GM23338 (cell line): ENCODE measurements at regions not wholly inside any gene's neighbourhood (a gene's known extent, or its start where the extent isn't known, plus 50 kb on each side); places are given as distances from the start of the nearest gene placed in this dataset.

Source experiments
- ATAC-seq: fragments of 200-7000 bp; cut with Tn5 transposase; 3 replicates; pipeline ENCODE4 v1.9.1; 2020
- DNase-seq: peaks from one replicate; pipeline ENCODE4 v3.0.0-alpha.2; 2015; ENCODE audit warnings: low spot score
- H2AFZ ChIP-seq: fragments of 200-600 bp; sonication (generic); 2 replicates; pipeline ENCODE4 v1.8.0; 2016; ENCODE audit warnings: antibody characterized with exemption, mild to moderate bottlenecking, moderate library complexity
- H3F3A ChIP-seq: fragments of 200-600 bp; sonication (generic); replicated peaks from 2 replicates; pipeline ENCODE4 v1.8.0; 2017; ENCODE audit warnings: antibody characterized with exemption, mixed run types, low read depth
- H3K27ac ChIP-seq: fragments of 200-600 bp; sonication (generic); 2 replicates; pipeline ENCODE4 v1.6.1; 2016; ENCODE audit warnings: low read depth
- H3K27me3 ChIP-seq: fragments of 200-600 bp; sonication (generic); 2 replicates; pipeline ENCODE4 v1.8.0; 2016; ENCODE audit warnings: mild to moderate bottlenecking, mixed run types, moderate library complexity; ENCODE audit not compliant: insufficient read depth
- H3K36me3 ChIP-seq: fragments of 200-600 bp; sonication (generic); 2 replicates; pipeline ENCODE4 v1.8.0; 2016; ENCODE audit warnings: mild to moderate bottlenecking; ENCODE audit not compliant: insufficient read depth
- H3K4me1 ChIP-seq: fragments of 200-600 bp; sonication (generic); 2 replicates; pipeline ENCODE4 v1.8.0; 2016; ENCODE audit warnings: mild to moderate bottlenecking, moderate library complexity; ENCODE audit not compliant: insufficient read depth
- H3K4me2 ChIP-seq: fragments of 200-600 bp; sonication (generic); 2 replicates; pipeline ENCODE4 v1.7.1; 2017; ENCODE audit warnings: mixed run types
- H3K4me3 ChIP-seq: fragments of 200-600 bp; sonication (generic); 2 replicates; pipeline ENCODE4 v1.6.1; 2016; ENCODE audit warnings: mixed run types
- H3K79me2 ChIP-seq: fragments of 200-600 bp; sonication (generic); replicated peaks from 2 replicates; pipeline ENCODE4 v1.8.0; 2017; ENCODE audit warnings: mild to moderate bottlenecking; ENCODE audit not compliant: insufficient read depth
- H3K9me2 ChIP-seq: fragments of 200-600 bp; sonication (generic); 2 replicates; pipeline ENCODE4 v1.8.0; 2017; ENCODE audit not compliant: insufficient read depth
- H4K20me1 ChIP-seq: fragments of 200-600 bp; sonication (generic); replicated peaks from 2 replicates; pipeline ENCODE4 v1.8.0; 2017; ENCODE audit warnings: mild to moderate bottlenecking; ENCODE audit not compliant: insufficient read depth
- H3K27ac Mint-ChIP-seq: 2 replicates; pipeline ENCODE4 v1.8.0; 2020; ENCODE audit warnings: inconsistent platforms, mild to moderate bottlenecking, moderate library complexity, mixed read lengths
- H3K27me3 Mint-ChIP-seq: 3 replicates; pipeline ENCODE4 v1.8.0; 2022; ENCODE audit warnings: low read depth, mild to moderate bottlenecking, moderate library complexity, mixed read lengths, inconsistent platforms; ENCODE audit not compliant: insufficient read depth, poor library complexity
- H3K36me3 Mint-ChIP-seq: 3 replicates; pipeline ENCODE4 v1.8.0; 2021; ENCODE audit warnings: low read depth, mild to moderate bottlenecking, inconsistent platforms, moderate library complexity, mixed read lengths
- H3K4me1 Mint-ChIP-seq: 3 replicates; pipeline ENCODE4 v1.8.0; 2020; ENCODE audit warnings: mild to moderate bottlenecking, inconsistent platforms, mixed read lengths
- H3K4me3 Mint-ChIP-seq: 3 replicates; pipeline ENCODE4 v1.8.0; 2021; ENCODE audit warnings: moderate library complexity, mild to moderate bottlenecking, inconsistent platforms, mixed read lengths
- H3K9me3 Mint-ChIP-seq: 3 replicates; pipeline ENCODE4 v1.8.0; 2020; ENCODE audit warnings: moderate library complexity, mild to moderate bottlenecking, inconsistent platforms, mixed read lengths
- CREB1 ChIP-seq: fragments of 250-450 bp; sonication (Bioruptor Pico); IDR thresholded peaks from 2 replicates; pipeline ENCODE4 v1.5.0; 2020; ENCODE audit warnings: low read depth, mild to moderate bottlenecking, moderate library complexity
- NANOG ChIP-seq: IDR thresholded peaks from 2 replicates; pipeline ENCODE4 v1.6.1; 2016; ENCODE audit warnings: antibody characterized with exemption, borderline replicate concordance
- POLR2AphosphoS5 ChIP-seq: IDR thresholded peaks from 2 replicates; pipeline ENCODE4 v1.6.1; 2016; ENCODE audit warnings: antibody characterized with exemption, low read depth
- REST ChIP-seq: IDR thresholded peaks from one replicate; pipeline ENCODE4 v1.6.1; 2018; ENCODE audit warnings: antibody characterized with exemption; ENCODE audit not compliant: unreplicated experiment
- ZNF114 ChIP-seq: fragments of 250-450 bp; sonication (Bioruptor Pico); IDR thresholded peaks from 2 replicates; pipeline ENCODE4 v1.5.0; 2020; ENCODE audit warnings: mild to moderate bottlenecking, moderate library complexity
- ZNF462 ChIP-seq: fragments of 250-450 bp; sonication (Bioruptor Pico); IDR thresholded peaks from 2 replicates; pipeline ENCODE4 v1.5.0; 2020; ENCODE audit warnings: mild to moderate bottlenecking, moderate library complexity
- TF ChIP-seq, protein P1 (sequence below): IDR thresholded peaks from 2 replicates; pipeline ENCODE4 v1.6.1; 2016; ENCODE audit warnings: antibody characterized with exemption
- TF ChIP-seq, protein P2 (sequence below), 2 experiments: fragments of 200-600 bp in 1 of 2; sonication (generic) in 1 of 2; conservative IDR thresholded peaks; 2 replicates each; pipeline versions ENCODE4 v1.5.1 to v1.6.1; 2016 to 2017; ENCODE audit warnings: antibody characterized with exemption in 2 of 2, low read depth in 2 of 2, mild to moderate bottlenecking in 2 of 2, moderate library complexity in 1 of 2

DNA sequence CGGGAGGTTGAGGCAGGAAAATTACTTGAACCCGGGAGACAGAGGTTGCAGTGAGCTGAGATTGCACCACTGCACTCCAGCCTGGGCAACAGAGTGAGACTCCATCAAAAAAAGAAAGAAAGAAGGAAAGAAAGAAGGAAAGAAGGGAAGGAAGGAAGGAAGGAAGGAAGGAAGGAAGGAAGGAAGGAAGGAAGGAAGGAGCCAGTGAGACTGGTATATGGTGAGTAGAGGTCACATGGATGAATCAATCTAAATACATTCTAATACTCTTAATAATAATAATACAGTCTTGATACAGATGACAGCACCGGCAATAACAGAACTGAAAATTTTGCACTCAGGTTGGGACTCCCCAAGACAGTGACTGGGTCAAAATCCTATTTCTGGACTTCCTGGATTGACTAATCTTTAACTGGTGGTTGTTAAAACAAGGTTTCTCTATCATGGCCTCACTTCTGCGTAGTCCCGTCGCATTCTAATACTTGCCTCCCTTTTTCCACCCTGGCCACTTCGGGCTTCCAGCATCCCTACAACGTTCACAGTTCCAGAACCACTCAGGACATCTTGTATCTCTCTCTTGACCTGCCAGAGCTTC, 53.5 kb upstream of the EIF3M start:
- Histone ChIP-seq H3K79me2 (no peaks in the 10 kb centered on the region), H3K36me3 (no peaks in the 10 kb centered on the region), H3K27ac (no peak overlapping the region), H3F3A (no peaks in the 10 kb centered on the region), H3K4me2 (no peak overlapping the region), H3K9me2 (no peaks in the 10 kb centered on the region), H4K20me1 (no peaks in the 10 kb centered on the region), H3K4me1 (no peaks in the 10 kb centered on the region), H3K4me3 (no peak overlapping the region), H3K27me3 (no peaks in the 10 kb centered on the region), H2AFZ (no peak overlapping the region)
- no peaks in the 10 kb centered on the region; the same call in 2 of the 3 replicates for H3K9me3 Mint-ChIP-seq
- ATAC-seq (no peak), DNase-seq (no peak)
- H3K27me3 Mint-ChIP-seq: peaks cover 4% of the 10 kb centered on the region
- no peak overlapping the region for H3K27ac Mint-ChIP-seq
- no peaks in the 10 kb centered on the region for H3K4me1 Mint-ChIP-seq
- no peak overlapping the region for H3K4me3 Mint-ChIP-seq
- TF ChIP-seq REST (no peak), CREB1 (CRISPR knock-in tag) (no peak), ZNF462 (CRISPR knock-in tag) (no peak), POLR2AphosphoS5 (no peak), NANOG (no peak), ZNF114 (CRISPR knock-in tag) (no peak)
- TF ChIP-seq, protein P1, sequence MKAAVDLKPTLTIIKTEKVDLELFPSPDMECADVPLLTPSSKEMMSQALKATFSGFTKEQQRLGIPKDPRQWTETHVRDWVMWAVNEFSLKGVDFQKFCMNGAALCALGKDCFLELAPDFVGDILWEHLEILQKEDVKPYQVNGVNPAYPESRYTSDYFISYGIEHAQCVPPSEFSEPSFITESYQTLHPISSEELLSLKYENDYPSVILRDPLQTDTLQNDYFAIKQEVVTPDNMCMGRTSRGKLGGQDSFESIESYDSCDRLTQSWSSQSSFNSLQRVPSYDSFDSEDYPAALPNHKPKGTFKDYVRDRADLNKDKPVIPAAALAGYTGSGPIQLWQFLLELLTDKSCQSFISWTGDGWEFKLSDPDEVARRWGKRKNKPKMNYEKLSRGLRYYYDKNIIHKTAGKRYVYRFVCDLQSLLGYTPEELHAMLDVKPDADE: no peak
- TF ChIP-seq, protein P2, sequence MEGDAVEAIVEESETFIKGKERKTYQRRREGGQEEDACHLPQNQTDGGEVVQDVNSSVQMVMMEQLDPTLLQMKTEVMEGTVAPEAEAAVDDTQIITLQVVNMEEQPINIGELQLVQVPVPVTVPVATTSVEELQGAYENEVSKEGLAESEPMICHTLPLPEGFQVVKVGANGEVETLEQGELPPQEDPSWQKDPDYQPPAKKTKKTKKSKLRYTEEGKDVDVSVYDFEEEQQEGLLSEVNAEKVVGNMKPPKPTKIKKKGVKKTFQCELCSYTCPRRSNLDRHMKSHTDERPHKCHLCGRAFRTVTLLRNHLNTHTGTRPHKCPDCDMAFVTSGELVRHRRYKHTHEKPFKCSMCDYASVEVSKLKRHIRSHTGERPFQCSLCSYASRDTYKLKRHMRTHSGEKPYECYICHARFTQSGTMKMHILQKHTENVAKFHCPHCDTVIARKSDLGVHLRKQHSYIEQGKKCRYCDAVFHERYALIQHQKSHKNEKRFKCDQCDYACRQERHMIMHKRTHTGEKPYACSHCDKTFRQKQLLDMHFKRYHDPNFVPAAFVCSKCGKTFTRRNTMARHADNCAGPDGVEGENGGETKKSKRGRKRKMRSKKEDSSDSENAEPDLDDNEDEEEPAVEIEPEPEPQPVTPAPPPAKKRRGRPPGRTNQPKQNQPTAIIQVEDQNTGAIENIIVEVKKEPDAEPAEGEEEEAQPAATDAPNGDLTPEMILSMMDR (conservative IDR thresholded peaks at IDR 0.05; ENCODE audit: low read depth in 2 of 2): no peak
- H3K36me3 Mint-ChIP-seq: no peaks in the 10 kb centered on the region
